GM23338 (cell line): ENCODE measurements at regions not wholly inside any gene's neighbourhood (a gene's known extent, or its start where the extent isn't known, plus 50 kb on each side); places are given as distances from the start of the nearest gene placed in this dataset.

Experiments
- ATAC-seq: fragments of 200-7000 bp; cut with Tn5 transposase; 3 replicates; pipeline ENCODE4 v1.9.1; 2020
- DNase-seq: peaks from one replicate; pipeline ENCODE4 v3.0.0-alpha.2; 2015; ENCODE audit warnings: low spot score
- H2AFZ ChIP-seq: fragments of 200-600 bp; sonication (generic); 2 replicates; pipeline ENCODE4 v1.8.0; 2016; ENCODE audit warnings: antibody characterized with exemption, mild to moderate bottlenecking, moderate library complexity
- H3F3A ChIP-seq: fragments of 200-600 bp; sonication (generic); replicated peaks from 2 replicates; pipeline ENCODE4 v1.8.0; 2017; ENCODE audit warnings: antibody characterized with exemption, mixed run types, low read depth
- H3K27ac ChIP-seq: fragments of 200-600 bp; sonication (generic); 2 replicates; pipeline ENCODE4 v1.6.1; 2016; ENCODE audit warnings: low read depth
- H3K27me3 ChIP-seq: fragments of 200-600 bp; sonication (generic); 2 replicates; pipeline ENCODE4 v1.8.0; 2016; ENCODE audit warnings: mild to moderate bottlenecking, mixed run types, moderate library complexity; ENCODE audit not compliant: insufficient read depth
- H3K36me3 ChIP-seq: fragments of 200-600 bp; sonication (generic); 2 replicates; pipeline ENCODE4 v1.8.0; 2016; ENCODE audit warnings: mild to moderate bottlenecking; ENCODE audit not compliant: insufficient read depth
- H3K4me1 ChIP-seq: fragments of 200-600 bp; sonication (generic); 2 replicates; pipeline ENCODE4 v1.8.0; 2016; ENCODE audit warnings: mild to moderate bottlenecking, moderate library complexity; ENCODE audit not compliant: insufficient read depth
- H3K4me2 ChIP-seq: fragments of 200-600 bp; sonication (generic); 2 replicates; pipeline ENCODE4 v1.7.1; 2017; ENCODE audit warnings: mixed run types
- H3K4me3 ChIP-seq: fragments of 200-600 bp; sonication (generic); 2 replicates; pipeline ENCODE4 v1.6.1; 2016; ENCODE audit warnings: mixed run types
- H3K79me2 ChIP-seq: fragments of 200-600 bp; sonication (generic); replicated peaks from 2 replicates; pipeline ENCODE4 v1.8.0; 2017; ENCODE audit warnings: mild to moderate bottlenecking; ENCODE audit not compliant: insufficient read depth
- H3K9me2 ChIP-seq: fragments of 200-600 bp; sonication (generic); 2 replicates; pipeline ENCODE4 v1.8.0; 2017; ENCODE audit not compliant: insufficient read depth
- H4K20me1 ChIP-seq: fragments of 200-600 bp; sonication (generic); replicated peaks from 2 replicates; pipeline ENCODE4 v1.8.0; 2017; ENCODE audit warnings: mild to moderate bottlenecking; ENCODE audit not compliant: insufficient read depth
- H3K27ac Mint-ChIP-seq: 2 replicates; pipeline ENCODE4 v1.8.0; 2020; ENCODE audit warnings: inconsistent platforms, mild to moderate bottlenecking, moderate library complexity, mixed read lengths
- H3K27me3 Mint-ChIP-seq: 3 replicates; pipeline ENCODE4 v1.8.0; 2022; ENCODE audit warnings: low read depth, mild to moderate bottlenecking, moderate library complexity, mixed read lengths, inconsistent platforms; ENCODE audit not compliant: insufficient read depth, poor library complexity
- H3K36me3 Mint-ChIP-seq: 3 replicates; pipeline ENCODE4 v1.8.0; 2021; ENCODE audit warnings: low read depth, mild to moderate bottlenecking, inconsistent platforms, moderate library complexity, mixed read lengths
- H3K4me1 Mint-ChIP-seq: 3 replicates; pipeline ENCODE4 v1.8.0; 2020; ENCODE audit warnings: mild to moderate bottlenecking, inconsistent platforms, mixed read lengths
- H3K4me3 Mint-ChIP-seq: 3 replicates; pipeline ENCODE4 v1.8.0; 2021; ENCODE audit warnings: moderate library complexity, mild to moderate bottlenecking, inconsistent platforms, mixed read lengths
- H3K9me3 Mint-ChIP-seq: 3 replicates; pipeline ENCODE4 v1.8.0; 2020; ENCODE audit warnings: moderate library complexity, mild to moderate bottlenecking, inconsistent platforms, mixed read lengths
- CREB1 ChIP-seq: fragments of 250-450 bp; sonication (Bioruptor Pico); IDR thresholded peaks from 2 replicates; pipeline ENCODE4 v1.5.0; 2020; ENCODE audit warnings: low read depth, mild to moderate bottlenecking, moderate library complexity
- CTCF ChIP-seq, 2 experiments: fragments of 200-600 bp in 1 of 2; sonication (generic) in 1 of 2; conservative IDR thresholded peaks; 2 replicates each; pipeline versions ENCODE4 v1.5.1 to v1.6.1; 2016 to 2017; ENCODE audit warnings: antibody characterized with exemption in 2 of 2, low read depth in 2 of 2, mild to moderate bottlenecking in 2 of 2, moderate library complexity in 1 of 2
- ETS1 ChIP-seq: IDR thresholded peaks from 2 replicates; pipeline ENCODE4 v1.6.1; 2016; ENCODE audit warnings: antibody characterized with exemption
- EZH2 ChIP-seq: fragments of 200-600 bp; sonication (generic); IDR thresholded peaks from one replicate; pipeline ENCODE4 v1.8.0; 2017; ENCODE audit warnings: antibody characterized with exemption, mild to moderate bottlenecking, low read depth; ENCODE audit not compliant: unreplicated experiment
- EZH2phosphoT487 ChIP-seq: fragments of 200-600 bp; sonication (generic); IDR thresholded peaks from one replicate; pipeline ENCODE4 v1.8.1; 2018; ENCODE audit warnings: antibody characterized with exemption; ENCODE audit not compliant: unreplicated experiment
- JUNB ChIP-seq: IDR thresholded peaks from one replicate; pipeline ENCODE4 v1.6.1; 2016; ENCODE audit warnings: antibody characterized with exemption; ENCODE audit not compliant: unreplicated experiment
- NANOG ChIP-seq: IDR thresholded peaks from 2 replicates; pipeline ENCODE4 v1.6.1; 2016; ENCODE audit warnings: antibody characterized with exemption, borderline replicate concordance
- POLR2AphosphoS5 ChIP-seq: IDR thresholded peaks from 2 replicates; pipeline ENCODE4 v1.6.1; 2016; ENCODE audit warnings: antibody characterized with exemption, low read depth
- REST ChIP-seq: IDR thresholded peaks from one replicate; pipeline ENCODE4 v1.6.1; 2018; ENCODE audit warnings: antibody characterized with exemption; ENCODE audit not compliant: unreplicated experiment
- STAT1 ChIP-seq: IDR thresholded peaks from one replicate; pipeline ENCODE4 v1.6.1; 2016; ENCODE audit warnings: antibody characterized with exemption; ENCODE audit not compliant: unreplicated experiment
- ZNF114 ChIP-seq: fragments of 250-450 bp; sonication (Bioruptor Pico); IDR thresholded peaks from 2 replicates; pipeline ENCODE4 v1.5.0; 2020; ENCODE audit warnings: mild to moderate bottlenecking, moderate library complexity
- ZNF331 ChIP-seq: fragments of 250-450 bp; sonication (Bioruptor Pico); IDR thresholded peaks from 2 replicates; pipeline ENCODE4 v1.5.0; 2020; ENCODE audit warnings: low read depth, mild to moderate bottlenecking, moderate library complexity
- ZNF462 ChIP-seq: fragments of 250-450 bp; sonication (Bioruptor Pico); IDR thresholded peaks from 2 replicates; pipeline ENCODE4 v1.5.0; 2020; ENCODE audit warnings: mild to moderate bottlenecking, moderate library complexity

GRCh38 chr10:78137147-78137546 lies 103.5 kb downstream of the RPS24 start:
- Histone ChIP-seq H3K79me2 (no peaks in the 10 kb centered on the region), H4K20me1 (no peaks in the 10 kb centered on the region), H3K4me1 (0 out of 2 replicates have a peak, but pooled peaks cover 12% of the 10 kb centered on the region), H3K9me2 (no peaks in the 10 kb centered on the region), H3K4me2 (no peak overlapping the region), H3F3A (no peaks in the 10 kb centered on the region), H3K27ac (no peak overlapping the region), H3K36me3 (no peaks in the 10 kb centered on the region), H3K27me3 (no peaks in the 10 kb centered on the region), H2AFZ (0 out of 2 replicates have a peak overlapping the region, but pooled peaks have one; percentile 63), H3K4me3 (no peak overlapping the region)
- Mint-ChIP-seq H3K4me1 (peaks cover 23% of the 10 kb centered on the region), H3K4me3 (no peak overlapping the region), H3K9me3 (no peaks in the 10 kb centered on the region), H3K36me3 (no peaks in the 10 kb centered on the region), H3K27me3 (no peaks in the 10 kb centered on the region), H3K27ac (no peak overlapping the region)
- DNase-seq = no peak
- TF ChIP-seq NANOG (no peak), CTCF (conservative IDR thresholded peaks at IDR 0.05; ENCODE audit: low read depth in 2 of 2) (no peak), STAT1 (no peak), REST (no peak), ZNF114 (CRISPR knock-in tag) (no peak), JUNB (no peak), ETS1 (no peak), EZH2phosphoT487 (no peak), ZNF462 (CRISPR knock-in tag) (no peak), ZNF331 (CRISPR knock-in tag) (no peak), CREB1 (CRISPR knock-in tag) (no peak), POLR2AphosphoS5 (no peak), EZH2 (no peak)
- ATAC-seq = no peak
